ENCODE measurements at regions not wholly inside any gene's neighbourhood (a gene's known extent, or its start where the extent isn't known, plus 50 kb on each side); places are given as distances from the start of the nearest gene placed in this dataset.

DNA sequence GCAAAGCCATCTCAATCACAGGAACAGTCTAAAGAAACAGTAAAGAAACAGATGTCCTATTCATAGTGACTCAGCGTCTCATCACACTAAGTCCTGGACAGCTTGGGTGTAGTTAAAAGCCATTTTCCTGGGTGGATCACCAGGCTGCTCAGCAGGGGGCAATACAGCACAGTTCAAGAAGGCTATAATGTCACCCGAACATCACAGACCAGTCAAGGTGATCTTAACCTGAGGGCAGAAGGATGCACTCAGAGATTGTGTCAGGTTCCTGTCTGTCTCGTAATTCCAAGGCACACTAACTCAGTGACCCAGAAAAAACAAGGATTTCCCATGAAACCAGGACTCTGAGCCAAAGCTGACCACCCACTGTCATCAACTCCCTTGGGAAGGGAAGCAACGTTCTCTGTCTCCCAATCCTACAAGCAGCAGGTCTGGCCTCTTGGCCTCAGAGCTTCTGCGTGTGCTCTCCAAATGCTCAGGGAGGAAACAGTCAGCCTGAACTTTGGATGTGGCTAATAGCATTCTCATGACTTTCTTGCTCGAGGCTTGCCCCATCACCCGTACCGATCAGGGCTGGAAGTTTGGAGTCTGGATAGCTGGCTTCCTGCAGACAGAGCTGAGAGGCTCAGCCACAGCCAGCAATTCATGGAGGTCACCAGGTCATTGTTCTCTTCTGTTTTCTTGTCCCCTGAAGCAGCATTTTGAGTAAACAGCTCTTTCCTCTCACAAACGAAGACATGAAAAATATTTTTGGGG lies 90.4 kb upstream of the FAM171A1 start:
- peak in 4 of 5 experiments; percentile 16 to 29 (median 20) for TF ChIP-seq CTCF (IDR thresholded peaks at IDR 0.05)
- TF ChIP-seq POLR2AphosphoS5 (IDR thresholded peaks at IDR 0.05), result no peak
- no peak for TF ChIP-seq POLR2A (IDR thresholded peaks at IDR 0.05)
- TF ChIP-seq EP300 (IDR thresholded peaks at IDR 0.05; ENCODE audit: low read depth), result no peak
